K562 (cell line): ENCODE measurements at regions not wholly inside any gene's neighbourhood (a gene's known extent, or its start where the extent isn't known, plus 50 kb on each side); places are given as distances from the start of the nearest gene placed in this dataset.

Source experiments
- ESRRA ChIP-seq: fragments of 450-650 bp; IDR thresholded peaks from 2 replicates; pipeline ENCODE4 v1.6.1; 2014; ENCODE audit warnings: low read depth, mild to moderate bottlenecking, moderate library complexity, borderline replicate concordance
- HCFC1 ChIP-seq: IDR thresholded peaks from 2 replicates; pipeline ENCODE4 v1.6.1; 2012; ENCODE audit warnings: low read depth, low read length, improper control_type of control experiment
- NR2F6 ChIP-seq: fragments of 450-650 bp; formaldehyde crosslinking; IDR thresholded peaks from 2 replicates; pipeline ENCODE4 v1.4.0; 2020; ENCODE audit warnings: mild to moderate bottlenecking
- POU5F1 ChIP-seq: fragments of 150-350 bp; IDR thresholded peaks from 2 replicates; pipeline ENCODE4 v1.6.1; 2014; ENCODE audit warnings: borderline replicate concordance, low read length, low read depth, mild to moderate bottlenecking; ENCODE audit not compliant: partially characterized antibody
- RBM39 ChIP-seq: fragments of 200-400 bp; formaldehyde crosslinking; optimal IDR thresholded peaks from 2 replicates; pipeline ENCODE3; 2018; ENCODE audit warnings: low read depth, low read length
- SUPT5H ChIP-seq: fragments of 450-650 bp; IDR thresholded peaks from 2 replicates; pipeline ENCODE4 v1.6.1; 2016
- TCF3 ChIP-seq: sonication (generic); formaldehyde crosslinking; IDR thresholded peaks from 2 replicates; pipeline ENCODE4 v1.4.0; 2020; ENCODE audit warnings: mild to moderate bottlenecking, missing genetic modification reagents
- THRAP3 ChIP-seq: fragments of 450-650 bp; IDR thresholded peaks from 2 replicates; pipeline ENCODE4 v1.6.1; 2016; ENCODE audit warnings: mild to moderate bottlenecking, inconsistent platforms, borderline replicate concordance
- TF ChIP-seq, protein P1 (sequence below), 3 experiments: IDR thresholded peaks in 2 of 3; conservative IDR thresholded peaks in 1 of 3; 2 replicates each; pipeline ENCODE4 v1.5.1; 2011 to 2012; ENCODE audit warnings: low read length in 3 of 3, mild to moderate bottlenecking in 3 of 3, control low read depth in 2 of 3, improper control_type of control experiment in 1 of 3, inconsistent platforms in 1 of 3, low read depth in 1 of 3, mixed read lengths in 1 of 3, moderate library complexity in 1 of 3; ENCODE audit not compliant: insufficient read depth in 2 of 3
- TF ChIP-seq, protein P2 (sequence below): fragments of 450-650 bp; IDR thresholded peaks from 2 replicates; pipeline ENCODE4 v1.6.1; 2016; ENCODE audit warnings: mild to moderate bottlenecking
- TF ChIP-seq, protein P3 (sequence below): fragments of 450-650 bp; IDR thresholded peaks from 2 replicates; pipeline ENCODE4 v1.6.1; 2016; ENCODE audit warnings: mild to moderate bottlenecking, moderate library complexity
- TF ChIP-seq, protein P4 (sequence below): fragments of 250-450 bp; sonication (Bioruptor Pico); IDR thresholded peaks from 2 replicates; pipeline ENCODE4 v1.8.0; 2021; ENCODE audit warnings: borderline replicate concordance, mild to moderate bottlenecking, moderate library complexity; ENCODE audit not compliant: poor library complexity, severe bottlenecking

DNA sequence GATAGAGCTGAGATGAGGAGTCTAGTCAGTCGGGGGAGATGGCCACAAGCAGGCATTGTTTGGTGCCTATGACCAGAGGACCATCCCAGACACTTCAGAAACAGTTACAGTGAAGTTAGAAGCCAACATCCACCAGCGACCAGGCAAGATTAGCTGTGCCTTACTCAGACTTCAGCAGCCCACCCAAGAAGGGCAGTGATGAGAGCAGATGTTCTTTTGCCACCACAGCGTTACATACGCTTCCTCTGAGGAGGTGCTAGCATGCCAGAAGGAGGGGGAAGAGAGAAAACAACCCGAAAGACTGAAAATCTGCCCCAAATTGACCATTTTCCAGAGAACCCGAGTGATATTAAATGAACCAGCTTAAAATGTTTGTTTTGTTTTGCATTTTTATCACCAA is 186.8 kb downstream of the PRL start (continued):
- TF ChIP-seq, protein P1, sequence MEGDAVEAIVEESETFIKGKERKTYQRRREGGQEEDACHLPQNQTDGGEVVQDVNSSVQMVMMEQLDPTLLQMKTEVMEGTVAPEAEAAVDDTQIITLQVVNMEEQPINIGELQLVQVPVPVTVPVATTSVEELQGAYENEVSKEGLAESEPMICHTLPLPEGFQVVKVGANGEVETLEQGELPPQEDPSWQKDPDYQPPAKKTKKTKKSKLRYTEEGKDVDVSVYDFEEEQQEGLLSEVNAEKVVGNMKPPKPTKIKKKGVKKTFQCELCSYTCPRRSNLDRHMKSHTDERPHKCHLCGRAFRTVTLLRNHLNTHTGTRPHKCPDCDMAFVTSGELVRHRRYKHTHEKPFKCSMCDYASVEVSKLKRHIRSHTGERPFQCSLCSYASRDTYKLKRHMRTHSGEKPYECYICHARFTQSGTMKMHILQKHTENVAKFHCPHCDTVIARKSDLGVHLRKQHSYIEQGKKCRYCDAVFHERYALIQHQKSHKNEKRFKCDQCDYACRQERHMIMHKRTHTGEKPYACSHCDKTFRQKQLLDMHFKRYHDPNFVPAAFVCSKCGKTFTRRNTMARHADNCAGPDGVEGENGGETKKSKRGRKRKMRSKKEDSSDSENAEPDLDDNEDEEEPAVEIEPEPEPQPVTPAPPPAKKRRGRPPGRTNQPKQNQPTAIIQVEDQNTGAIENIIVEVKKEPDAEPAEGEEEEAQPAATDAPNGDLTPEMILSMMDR (IDR thresholded peaks at IDR 0.05 in 2 of 3, conservative IDR thresholded peaks at IDR 0.05 in 1 of 3; ENCODE audit: insufficient read depth in 2 of 3, low read depth in 1 of 3, low read length in 3 of 3): no peak
- TF ChIP-seq, protein P2, sequence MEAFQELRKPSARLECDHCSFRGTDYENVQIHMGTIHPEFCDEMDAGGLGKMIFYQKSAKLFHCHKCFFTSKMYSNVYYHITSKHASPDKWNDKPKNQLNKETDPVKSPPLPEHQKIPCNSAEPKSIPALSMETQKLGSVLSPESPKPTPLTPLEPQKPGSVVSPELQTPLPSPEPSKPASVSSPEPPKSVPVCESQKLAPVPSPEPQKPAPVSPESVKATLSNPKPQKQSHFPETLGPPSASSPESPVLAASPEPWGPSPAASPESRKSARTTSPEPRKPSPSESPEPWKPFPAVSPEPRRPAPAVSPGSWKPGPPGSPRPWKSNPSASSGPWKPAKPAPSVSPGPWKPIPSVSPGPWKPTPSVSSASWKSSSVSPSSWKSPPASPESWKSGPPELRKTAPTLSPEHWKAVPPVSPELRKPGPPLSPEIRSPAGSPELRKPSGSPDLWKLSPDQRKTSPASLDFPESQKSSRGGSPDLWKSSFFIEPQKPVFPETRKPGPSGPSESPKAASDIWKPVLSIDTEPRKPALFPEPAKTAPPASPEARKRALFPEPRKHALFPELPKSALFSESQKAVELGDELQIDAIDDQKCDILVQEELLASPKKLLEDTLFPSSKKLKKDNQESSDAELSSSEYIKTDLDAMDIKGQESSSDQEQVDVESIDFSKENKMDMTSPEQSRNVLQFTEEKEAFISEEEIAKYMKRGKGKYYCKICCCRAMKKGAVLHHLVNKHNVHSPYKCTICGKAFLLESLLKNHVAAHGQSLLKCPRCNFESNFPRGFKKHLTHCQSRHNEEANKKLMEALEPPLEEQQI: no peak
- TF ChIP-seq RBM39 (no peak), HCFC1 (no peak), ESRRA (no peak), THRAP3 (no peak), SUPT5H (no peak), NR2F6 (CRISPR knock-in tag) (no peak), TCF3 (CRISPR knock-in tag) (no peak), POU5F1 (no peak)
- TF ChIP-seq, protein P3, sequence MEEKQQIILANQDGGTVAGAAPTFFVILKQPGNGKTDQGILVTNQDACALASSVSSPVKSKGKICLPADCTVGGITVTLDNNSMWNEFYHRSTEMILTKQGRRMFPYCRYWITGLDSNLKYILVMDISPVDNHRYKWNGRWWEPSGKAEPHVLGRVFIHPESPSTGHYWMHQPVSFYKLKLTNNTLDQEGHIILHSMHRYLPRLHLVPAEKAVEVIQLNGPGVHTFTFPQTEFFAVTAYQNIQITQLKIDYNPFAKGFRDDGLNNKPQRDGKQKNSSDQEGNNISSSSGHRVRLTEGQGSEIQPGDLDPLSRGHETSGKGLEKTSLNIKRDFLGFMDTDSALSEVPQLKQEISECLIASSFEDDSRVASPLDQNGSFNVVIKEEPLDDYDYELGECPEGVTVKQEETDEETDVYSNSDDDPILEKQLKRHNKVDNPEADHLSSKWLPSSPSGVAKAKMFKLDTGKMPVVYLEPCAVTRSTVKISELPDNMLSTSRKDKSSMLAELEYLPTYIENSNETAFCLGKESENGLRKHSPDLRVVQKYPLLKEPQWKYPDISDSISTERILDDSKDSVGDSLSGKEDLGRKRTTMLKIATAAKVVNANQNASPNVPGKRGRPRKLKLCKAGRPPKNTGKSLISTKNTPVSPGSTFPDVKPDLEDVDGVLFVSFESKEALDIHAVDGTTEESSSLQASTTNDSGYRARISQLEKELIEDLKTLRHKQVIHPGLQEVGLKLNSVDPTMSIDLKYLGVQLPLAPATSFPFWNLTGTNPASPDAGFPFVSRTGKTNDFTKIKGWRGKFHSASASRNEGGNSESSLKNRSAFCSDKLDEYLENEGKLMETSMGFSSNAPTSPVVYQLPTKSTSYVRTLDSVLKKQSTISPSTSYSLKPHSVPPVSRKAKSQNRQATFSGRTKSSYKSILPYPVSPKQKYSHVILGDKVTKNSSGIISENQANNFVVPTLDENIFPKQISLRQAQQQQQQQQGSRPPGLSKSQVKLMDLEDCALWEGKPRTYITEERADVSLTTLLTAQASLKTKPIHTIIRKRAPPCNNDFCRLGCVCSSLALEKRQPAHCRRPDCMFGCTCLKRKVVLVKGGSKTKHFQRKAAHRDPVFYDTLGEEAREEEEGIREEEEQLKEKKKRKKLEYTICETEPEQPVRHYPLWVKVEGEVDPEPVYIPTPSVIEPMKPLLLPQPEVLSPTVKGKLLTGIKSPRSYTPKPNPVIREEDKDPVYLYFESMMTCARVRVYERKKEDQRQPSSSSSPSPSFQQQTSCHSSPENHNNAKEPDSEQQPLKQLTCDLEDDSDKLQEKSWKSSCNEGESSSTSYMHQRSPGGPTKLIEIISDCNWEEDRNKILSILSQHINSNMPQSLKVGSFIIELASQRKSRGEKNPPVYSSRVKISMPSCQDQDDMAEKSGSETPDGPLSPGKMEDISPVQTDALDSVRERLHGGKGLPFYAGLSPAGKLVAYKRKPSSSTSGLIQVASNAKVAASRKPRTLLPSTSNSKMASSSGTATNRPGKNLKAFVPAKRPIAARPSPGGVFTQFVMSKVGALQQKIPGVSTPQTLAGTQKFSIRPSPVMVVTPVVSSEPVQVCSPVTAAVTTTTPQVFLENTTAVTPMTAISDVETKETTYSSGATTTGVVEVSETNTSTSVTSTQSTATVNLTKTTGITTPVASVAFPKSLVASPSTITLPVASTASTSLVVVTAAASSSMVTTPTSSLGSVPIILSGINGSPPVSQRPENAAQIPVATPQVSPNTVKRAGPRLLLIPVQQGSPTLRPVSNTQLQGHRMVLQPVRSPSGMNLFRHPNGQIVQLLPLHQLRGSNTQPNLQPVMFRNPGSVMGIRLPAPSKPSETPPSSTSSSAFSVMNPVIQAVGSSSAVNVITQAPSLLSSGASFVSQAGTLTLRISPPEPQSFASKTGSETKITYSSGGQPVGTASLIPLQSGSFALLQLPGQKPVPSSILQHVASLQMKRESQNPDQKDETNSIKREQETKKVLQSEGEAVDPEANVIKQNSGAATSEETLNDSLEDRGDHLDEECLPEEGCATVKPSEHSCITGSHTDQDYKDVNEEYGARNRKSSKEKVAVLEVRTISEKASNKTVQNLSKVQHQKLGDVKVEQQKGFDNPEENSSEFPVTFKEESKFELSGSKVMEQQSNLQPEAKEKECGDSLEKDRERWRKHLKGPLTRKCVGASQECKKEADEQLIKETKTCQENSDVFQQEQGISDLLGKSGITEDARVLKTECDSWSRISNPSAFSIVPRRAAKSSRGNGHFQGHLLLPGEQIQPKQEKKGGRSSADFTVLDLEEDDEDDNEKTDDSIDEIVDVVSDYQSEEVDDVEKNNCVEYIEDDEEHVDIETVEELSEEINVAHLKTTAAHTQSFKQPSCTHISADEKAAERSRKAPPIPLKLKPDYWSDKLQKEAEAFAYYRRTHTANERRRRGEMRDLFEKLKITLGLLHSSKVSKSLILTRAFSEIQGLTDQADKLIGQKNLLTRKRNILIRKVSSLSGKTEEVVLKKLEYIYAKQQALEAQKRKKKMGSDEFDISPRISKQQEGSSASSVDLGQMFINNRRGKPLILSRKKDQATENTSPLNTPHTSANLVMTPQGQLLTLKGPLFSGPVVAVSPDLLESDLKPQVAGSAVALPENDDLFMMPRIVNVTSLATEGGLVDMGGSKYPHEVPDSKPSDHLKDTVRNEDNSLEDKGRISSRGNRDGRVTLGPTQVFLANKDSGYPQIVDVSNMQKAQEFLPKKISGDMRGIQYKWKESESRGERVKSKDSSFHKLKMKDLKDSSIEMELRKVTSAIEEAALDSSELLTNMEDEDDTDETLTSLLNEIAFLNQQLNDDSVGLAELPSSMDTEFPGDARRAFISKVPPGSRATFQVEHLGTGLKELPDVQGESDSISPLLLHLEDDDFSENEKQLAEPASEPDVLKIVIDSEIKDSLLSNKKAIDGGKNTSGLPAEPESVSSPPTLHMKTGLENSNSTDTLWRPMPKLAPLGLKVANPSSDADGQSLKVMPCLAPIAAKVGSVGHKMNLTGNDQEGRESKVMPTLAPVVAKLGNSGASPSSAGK: no peak
- TF ChIP-seq, protein P4, sequence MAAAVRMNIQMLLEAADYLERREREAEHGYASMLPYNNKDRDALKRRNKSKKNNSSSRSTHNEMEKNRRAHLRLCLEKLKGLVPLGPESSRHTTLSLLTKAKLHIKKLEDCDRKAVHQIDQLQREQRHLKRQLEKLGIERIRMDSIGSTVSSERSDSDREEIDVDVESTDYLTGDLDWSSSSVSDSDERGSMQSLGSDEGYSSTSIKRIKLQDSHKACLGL (CRISPR knock-in tag): no peak
